CD14-positive monocyte (primary cell): ENCODE measurements at regions not wholly inside any gene's neighbourhood (a gene's known extent, or its start where the extent isn't known, plus 50 kb on each side); places are given as distances from the start of the nearest gene placed in this dataset.

Source experiments
- DNase-seq, 3 donors: peaks; one replicate each; pipeline ENCODE4 v3.0.0-alpha.2; 2011 to 2022
- H2AFZ ChIP-seq: 2 replicates; pipeline ENCODE4 v1.6.0; 2012; ENCODE audit warnings: mild to moderate bottlenecking, low read depth, low read length, inconsistent platforms; ENCODE audit not compliant: insufficient read depth, poor library complexity, severe bottlenecking
- H3K27ac ChIP-seq, 2 donors: 1 replicate in 1 of 2; 2 replicates in 1 of 2; pipeline ENCODE4 v1.5.1; 2012 to 2013; ENCODE audit warnings: low read length in 2 of 2, control low read depth in 1 of 2, inconsistent platforms in 1 of 2, low read depth in 1 of 2, mild to moderate bottlenecking in 1 of 2
- H3K27me3 ChIP-seq, 2 donors: one replicate each; pipeline versions ENCODE4 v1.6.0 to v1.6.1; 2011 to 2013; ENCODE audit warnings: low read length in 2 of 2; ENCODE audit not compliant: control insufficient read depth in 2 of 2, insufficient read depth in 2 of 2
- H3K36me3 ChIP-seq, 2 donors: replicated peaks in 1 of 2; 1 replicate in 1 of 2; 2 replicates in 1 of 2; pipeline versions ENCODE4 v1.5.1 to v1.6.1; 2012 to 2013; ENCODE audit warnings: low read length in 2 of 2, control low read depth in 1 of 2, inconsistent platforms in 1 of 2, mild to moderate bottlenecking in 1 of 2; ENCODE audit not compliant: insufficient read depth in 2 of 2, control insufficient read depth in 1 of 2
- H3K4me1 ChIP-seq, 2 donors: 1 replicate in 1 of 2; 2 replicates in 1 of 2; pipeline versions ENCODE4 v1.5.1 to v1.6.1; 2012 to 2013; ENCODE audit warnings: low read length in 2 of 2, control low read depth in 1 of 2, inconsistent platforms in 1 of 2, mild to moderate bottlenecking in 1 of 2, moderate library complexity in 1 of 2; ENCODE audit not compliant: insufficient read depth in 2 of 2, control insufficient read depth in 1 of 2
- H3K4me2 ChIP-seq: replicated peaks from 2 replicates; pipeline ENCODE3; 2012; ENCODE audit warnings: low read length, moderate library complexity, mild to moderate bottlenecking; ENCODE audit not compliant: poor library complexity, severe bottlenecking; ENCODE audit errors: extremely low read depth
- H3K4me3 ChIP-seq, 3 experiments: fragments of 200-600 bp in 1 of 3; sonication (generic) in 1 of 3; replicated peaks in 1 of 3; 1 replicate in 2 of 3; 2 replicates in 1 of 3; pipeline ENCODE4 v1.5.1; 2011 to 2013; ENCODE audit warnings: low read length in 3 of 3, mild to moderate bottlenecking in 3 of 3, control low read depth in 2 of 3, low read depth in 2 of 3, inconsistent platforms in 1 of 3, moderate library complexity in 1 of 3
- H3K79me2 ChIP-seq: 2 replicates; pipeline ENCODE4 v1.6.0; 2012; ENCODE audit warnings: mild to moderate bottlenecking, control low read depth, inconsistent platforms, low read length, moderate library complexity; ENCODE audit not compliant: insufficient read depth
- H3K9ac ChIP-seq: 2 replicates; pipeline ENCODE4 v1.6.0; 2017; ENCODE audit warnings: low read length, mild to moderate bottlenecking; ENCODE audit not compliant: insufficient read depth, poor library complexity, severe bottlenecking
- H3K9me3 ChIP-seq, 2 donors: replicated peaks in 1 of 2; 1 replicate in 1 of 2; 2 replicates in 1 of 2; pipeline versions ENCODE4 v1.5.1 to v1.6.1; 2012 to 2013; ENCODE audit warnings: low read length in 2 of 2, control low read depth in 1 of 2; ENCODE audit not compliant: control insufficient read depth in 1 of 2, insufficient read depth in 1 of 2
- H4K20me1 ChIP-seq: 2 replicates; pipeline ENCODE4 v1.6.0; 2012; ENCODE audit warnings: mild to moderate bottlenecking, low read length, control low read depth, moderate library complexity; ENCODE audit not compliant: insufficient read depth
- H3K27ac Mint-ChIP-seq, 7 donors: one replicate each; pipeline ENCODE4 v1.8.0; 2020; ENCODE audit warnings: mild to moderate bottlenecking in 7 of 7, mixed read lengths in 7 of 7, moderate library complexity in 6 of 7, inconsistent platforms in 2 of 7
- H3K27me3 Mint-ChIP-seq, 3 donors: one replicate each; pipeline ENCODE4 v1.8.0; 2021 to 2022; ENCODE audit warnings: low read depth in 3 of 3, mild to moderate bottlenecking in 3 of 3, mixed read lengths in 3 of 3, moderate library complexity in 3 of 3, inconsistent platforms in 1 of 3
- H3K36me3 Mint-ChIP-seq, 2 donors: one replicate each; pipeline ENCODE4 v1.8.0; 2020; ENCODE audit warnings: mixed read lengths in 2 of 2, inconsistent platforms in 1 of 2, mild to moderate bottlenecking in 1 of 2
- H3K4me1 Mint-ChIP-seq: one replicate; pipeline ENCODE4 v1.8.0; 2020; ENCODE audit warnings: mild to moderate bottlenecking, mixed read lengths
- H3K4me3 Mint-ChIP-seq, 2 donors: one replicate each; pipeline ENCODE4 v1.8.0; 2020; ENCODE audit warnings: mild to moderate bottlenecking in 2 of 2, mixed read lengths in 2 of 2, moderate library complexity in 1 of 2
- H3K9me3 Mint-ChIP-seq, 7 donors: one replicate each; pipeline ENCODE4 v1.8.0; 2020 to 2022; ENCODE audit warnings: mixed read lengths in 7 of 7, mild to moderate bottlenecking in 6 of 7, moderate library complexity in 6 of 7, inconsistent platforms in 2 of 7
- CTCF ChIP-seq: fragments of 200-600 bp; IDR thresholded peaks from one replicate; pipeline ENCODE4 v1.8.0; 2022; ENCODE audit warnings: antibody characterized with exemption, mild to moderate bottlenecking
- WGBS: methylation state at CpG from one replicate; pipeline ENCODE4 v1.1.5; 2013; ENCODE audit warnings: missing lambda C conversion rate; ENCODE audit not compliant: insufficient coverage; 5-methylcytosine and 5-hydroxymethylcytosine counted together
- intact Hi-C, 2 donors: fragments of 100-400 bp; cut with micrococcal nuclease; formaldehyde crosslinking; loops; one replicate each; pipeline versions ENCODE4 v1.15.0 to v1.15.1; 2023

- Histone ChIP-seq H3K27ac (no peak overlapping the region), H2AFZ (no peak overlapping the region), H3K79me2 (no peaks in the 10 kb centered on the region), H3K36me3 (no peaks in the 10 kb centered on the region), H4K20me1 (no peaks in the 10 kb centered on the region), H3K9ac (no peak overlapping the region), H3K9me3 (peaks cover 6 to 10% of the 10 kb centered on the region in 2 donors), H3K4me3 (no peak overlapping the region), H3K4me1 (no peaks in the 10 kb centered on the region), H3K4me2 (no peak overlapping the region), H3K27me3 (no peaks in the 10 kb centered on the region)
- no peak for DNase-seq
- WGBS = no CpG with 5 or more reads among the region's 1 CpG
- Mint-ChIP-seq H3K9me3 (peaks cover 5 to 14% (median 7%) of the 10 kb centered on the region in 7 donors), H3K36me3 (no peaks in the 10 kb centered on the region), H3K27ac (no peak overlapping the region), H3K27me3 (no peaks in the 10 kb centered on the region), H3K4me1 (no peaks in the 10 kb centered on the region), H3K4me3 (no peak overlapping the region)
- intact Hi-C loops = no loop called here
- no peak for TF ChIP-seq CTCF
These were observed 607.1 kb downstream of the SLITRK6 start for GRCh38 chr13:85191996-85192718.

GRCh38 chr13:85186356-85187045 lies 612.7 kb downstream of the SLITRK6 start:
- H3K4me3 ChIP-seq = no peak overlapping the region
- Mint-ChIP-seq H3K4me1 (no peaks in the 10 kb centered on the region), H3K27ac (no peak overlapping the region), H3K36me3 (no peaks in the 10 kb centered on the region), H3K27me3 (no peaks in the 10 kb centered on the region), H3K9me3 (peaks cover 2 to 14% (median 6%) of the 10 kb centered on the region in 7 donors), H3K4me3 (no peak overlapping the region)
- no peak for DNase-seq
- H3K36me3 ChIP-seq = no peaks in the 10 kb centered on the region
- WGBS = no CpG with 5 or more reads among the region's 2 CpGs
- no peaks in the 10 kb centered on the region for H3K4me1 ChIP-seq
- no peak overlapping the region for H2AFZ ChIP-seq
- no peak overlapping the region for H3K4me2 ChIP-seq
- peaks cover 0 to 5% of the 10 kb centered on the region in 2 donors for H3K9me3 ChIP-seq
- H4K20me1 ChIP-seq = no peaks in the 10 kb centered on the region
- intact Hi-C loops = no loop called here
- H3K9ac ChIP-seq = no peak overlapping the region
- no peak overlapping the region for H3K27ac ChIP-seq
- H3K79me2 ChIP-seq = no peaks in the 10 kb centered on the region
- H3K27me3 ChIP-seq = no peaks in the 10 kb centered on the region
- TF ChIP-seq CTCF = no peak
